Stimulated activated CD4-positive, alpha-beta T cell treated with anti-CD3 and anti-CD28 coated beads, Interleukin-1b, Interleukin-23, amount 100 ng/mL, for 48 hours (primary cell): ENCODE measurements at regions not wholly inside any gene's neighbourhood (a gene's known extent, or its start where the extent isn't known, plus 50 kb on each side); places are given as distances from the start of the nearest gene placed in this dataset.
"Not testable (repeated sequence)": the region's sequence is repeated elsewhere in the genome, so short reads cannot be mapped to it uniquely, and the experiment has no call there.

Experiments
- DNase-seq: peaks from one replicate; pipeline ENCODE4 v3.0.0-alpha.2; 2020

- not testable (repeated sequence) for DNase-seq
Measured at GRCh38 chr4:100900945-100901344, 383.1 kb upstream of the EMCN start.

GRCh38 chr4:100900134-100900533 lies 382.3 kb upstream of the EMCN start:
- no peak for DNase-seq

GRCh38 chr4:100898844-100899243 lies 381.0 kb upstream of the EMCN start:
- no peak for DNase-seq

- no peak for DNase-seq
Measured at GRCh38 chr4:100895556-100896197, 377.9 kb upstream of the EMCN start.

- no peak for DNase-seq
Measured at GRCh38 chr4:100894339-100894870, 376.6 kb upstream of the EMCN start.

GRCh38 chr4:100891808-100892207 lies 374.0 kb upstream of the EMCN start:
- no peak for DNase-seq

- no peak for DNase-seq
Measured at GRCh38 chr4:100889898-100890297, 372.1 kb upstream of the EMCN start.

- no peak for DNase-seq
Measured at GRCh38 chr4:100889401-100889800, 371.6 kb upstream of the EMCN start.

GRCh38 chr4:100882661-100883060 lies 364.8 kb upstream of the EMCN start:
- DNase-seq, result no peak

GRCh38 chr4:100881283-100881682 lies 363.5 kb upstream of the EMCN start:
- no peak for DNase-seq

- DNase-seq, result no peak
Measured at GRCh38 chr4:100880011-100880410, 362.2 kb upstream of the EMCN start.

- DNase-seq, result no peak
Measured at GRCh38 chr4:100879471-100879870, 361.6 kb upstream of the EMCN start.

GRCh38 chr4:100876546-100876945 lies 358.7 kb upstream of the EMCN start:
- no peak for DNase-seq

GRCh38 chr4:100875296-100876068 lies 357.7 kb upstream of the EMCN start:
- no peak for DNase-seq

- DNase-seq, result no peak
Measured at GRCh38 chr4:100872811-100873210, 355.0 kb upstream of the EMCN start.

GRCh38 chr4:100870940-100871772 lies 353.3 kb upstream of the EMCN start:
- DNase-seq, result no peak

GRCh38 chr4:100869276-100869675 lies 351.5 kb upstream of the EMCN start:
- DNase-seq, result no peak

- not testable (repeated sequence) for DNase-seq
Measured at GRCh38 chr4:100868281-100868680, 350.5 kb upstream of the EMCN start.

- DNase-seq, result no peak
Measured at GRCh38 chr4:100852326-100852725, 334.5 kb upstream of the EMCN start.

- DNase-seq, result no peak
Measured at GRCh38 chr4:100849319-100849718, 331.5 kb upstream of the EMCN start.

- peak; percentile 5 for DNase-seq
Measured at GRCh38 chr4:100848841-100849240, 331.0 kb upstream of the EMCN start.

GRCh38 chr4:100843910-100844309 lies 326.1 kb upstream of the EMCN start:
- DNase-seq, result no peak

- no peak for DNase-seq
Measured at GRCh38 chr4:100842856-100843255, 325.0 kb upstream of the EMCN start.
